PC-9 (cell line): ENCODE measurements at regions not wholly inside any gene's neighbourhood (a gene's known extent, or its start where the extent isn't known, plus 50 kb on each side); places are given as distances from the start of the nearest gene placed in this dataset.

Experiments used
- EZH2 ChIP-seq: fragments of 200-600 bp; sonication (generic); IDR thresholded peaks from 2 replicates; pipeline ENCODE4 v1.8.0; 2017; ENCODE audit warnings: antibody characterized with exemption, low read depth
- TF ChIP-seq, protein P1 (sequence below): fragments of 200-600 bp; sonication (generic); conservative IDR thresholded peaks from 2 replicates; pipeline ENCODE4 v1.6.1; 2017; ENCODE audit warnings: mixed run types, antibody characterized with exemption, mild to moderate bottlenecking, moderate library complexity

DNA sequence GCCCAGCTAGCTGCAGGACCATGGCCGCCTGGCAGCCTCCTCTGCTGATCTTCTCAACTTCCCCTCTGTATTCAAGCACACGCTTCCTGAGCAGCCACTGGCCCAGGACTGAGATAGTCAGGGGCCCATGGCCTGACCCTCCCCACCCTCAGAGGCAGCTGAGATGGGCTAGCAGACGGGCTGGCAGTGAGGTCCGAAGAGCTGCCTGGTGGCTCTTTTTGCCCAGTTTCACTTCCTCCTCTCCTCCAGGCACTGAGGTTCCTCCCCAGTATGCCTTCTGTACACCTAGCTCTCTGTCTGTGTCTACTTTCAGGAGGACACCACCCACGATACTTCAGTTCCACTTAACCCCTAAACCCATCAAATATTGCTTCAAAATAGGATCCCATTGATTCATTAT is 395.6 kb downstream of the TNS3 start:
- TF ChIP-seq, protein P1, sequence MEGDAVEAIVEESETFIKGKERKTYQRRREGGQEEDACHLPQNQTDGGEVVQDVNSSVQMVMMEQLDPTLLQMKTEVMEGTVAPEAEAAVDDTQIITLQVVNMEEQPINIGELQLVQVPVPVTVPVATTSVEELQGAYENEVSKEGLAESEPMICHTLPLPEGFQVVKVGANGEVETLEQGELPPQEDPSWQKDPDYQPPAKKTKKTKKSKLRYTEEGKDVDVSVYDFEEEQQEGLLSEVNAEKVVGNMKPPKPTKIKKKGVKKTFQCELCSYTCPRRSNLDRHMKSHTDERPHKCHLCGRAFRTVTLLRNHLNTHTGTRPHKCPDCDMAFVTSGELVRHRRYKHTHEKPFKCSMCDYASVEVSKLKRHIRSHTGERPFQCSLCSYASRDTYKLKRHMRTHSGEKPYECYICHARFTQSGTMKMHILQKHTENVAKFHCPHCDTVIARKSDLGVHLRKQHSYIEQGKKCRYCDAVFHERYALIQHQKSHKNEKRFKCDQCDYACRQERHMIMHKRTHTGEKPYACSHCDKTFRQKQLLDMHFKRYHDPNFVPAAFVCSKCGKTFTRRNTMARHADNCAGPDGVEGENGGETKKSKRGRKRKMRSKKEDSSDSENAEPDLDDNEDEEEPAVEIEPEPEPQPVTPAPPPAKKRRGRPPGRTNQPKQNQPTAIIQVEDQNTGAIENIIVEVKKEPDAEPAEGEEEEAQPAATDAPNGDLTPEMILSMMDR, result no peak
- no peak for TF ChIP-seq EZH2
